ENCODE measurements at regions not wholly inside any gene's neighbourhood (a gene's known extent, or its start where the extent isn't known, plus 50 kb on each side); places are given as distances from the start of the nearest gene placed in this dataset.

- BruUV-seq (replicated peaks): no TSS peak
- Histone ChIP-seq H3K27me3 (ENCODE audit: control insufficient read depth, insufficient read depth, low read length) (peaks cover 4% of the 10 kb centered on the region; the same call in 1 of the 2 replicates), H3K4me1 (ENCODE audit: control insufficient read depth, insufficient read depth, low read length) (no peaks in the 10 kb centered on the region), H3K4me3 (ENCODE audit: low read depth in 2 of 2, low read length in 2 of 2) (no peak overlapping the region), H3K27ac (ENCODE audit: low read length) (no peak overlapping the region), H3K9me3 (ENCODE audit: control insufficient read depth, insufficient read depth, low read depth, low read length) (no peaks in the 10 kb centered on the region), H3K36me3 (ENCODE audit: control insufficient read depth, insufficient read depth, low read length) (no peaks in the 10 kb centered on the region)
- TF ChIP-seq SIN3A (IDR thresholded peaks at IDR 0.05; ENCODE audit: borderline replicate concordance, insufficient read depth, low read depth, low read length) (no peak), POLR2AphosphoS5 (IDR thresholded peaks at IDR 0.05; ENCODE audit: low read depth, low read length) (no peak), TCF7L2 (IDR thresholded peaks at IDR 0.05; ENCODE audit: low read depth, low read length) (no peak)
- TF ChIP-seq, protein P1, sequence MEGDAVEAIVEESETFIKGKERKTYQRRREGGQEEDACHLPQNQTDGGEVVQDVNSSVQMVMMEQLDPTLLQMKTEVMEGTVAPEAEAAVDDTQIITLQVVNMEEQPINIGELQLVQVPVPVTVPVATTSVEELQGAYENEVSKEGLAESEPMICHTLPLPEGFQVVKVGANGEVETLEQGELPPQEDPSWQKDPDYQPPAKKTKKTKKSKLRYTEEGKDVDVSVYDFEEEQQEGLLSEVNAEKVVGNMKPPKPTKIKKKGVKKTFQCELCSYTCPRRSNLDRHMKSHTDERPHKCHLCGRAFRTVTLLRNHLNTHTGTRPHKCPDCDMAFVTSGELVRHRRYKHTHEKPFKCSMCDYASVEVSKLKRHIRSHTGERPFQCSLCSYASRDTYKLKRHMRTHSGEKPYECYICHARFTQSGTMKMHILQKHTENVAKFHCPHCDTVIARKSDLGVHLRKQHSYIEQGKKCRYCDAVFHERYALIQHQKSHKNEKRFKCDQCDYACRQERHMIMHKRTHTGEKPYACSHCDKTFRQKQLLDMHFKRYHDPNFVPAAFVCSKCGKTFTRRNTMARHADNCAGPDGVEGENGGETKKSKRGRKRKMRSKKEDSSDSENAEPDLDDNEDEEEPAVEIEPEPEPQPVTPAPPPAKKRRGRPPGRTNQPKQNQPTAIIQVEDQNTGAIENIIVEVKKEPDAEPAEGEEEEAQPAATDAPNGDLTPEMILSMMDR (IDR thresholded peaks at IDR 0.05): no peak
- TF ChIP-seq, protein P2, sequence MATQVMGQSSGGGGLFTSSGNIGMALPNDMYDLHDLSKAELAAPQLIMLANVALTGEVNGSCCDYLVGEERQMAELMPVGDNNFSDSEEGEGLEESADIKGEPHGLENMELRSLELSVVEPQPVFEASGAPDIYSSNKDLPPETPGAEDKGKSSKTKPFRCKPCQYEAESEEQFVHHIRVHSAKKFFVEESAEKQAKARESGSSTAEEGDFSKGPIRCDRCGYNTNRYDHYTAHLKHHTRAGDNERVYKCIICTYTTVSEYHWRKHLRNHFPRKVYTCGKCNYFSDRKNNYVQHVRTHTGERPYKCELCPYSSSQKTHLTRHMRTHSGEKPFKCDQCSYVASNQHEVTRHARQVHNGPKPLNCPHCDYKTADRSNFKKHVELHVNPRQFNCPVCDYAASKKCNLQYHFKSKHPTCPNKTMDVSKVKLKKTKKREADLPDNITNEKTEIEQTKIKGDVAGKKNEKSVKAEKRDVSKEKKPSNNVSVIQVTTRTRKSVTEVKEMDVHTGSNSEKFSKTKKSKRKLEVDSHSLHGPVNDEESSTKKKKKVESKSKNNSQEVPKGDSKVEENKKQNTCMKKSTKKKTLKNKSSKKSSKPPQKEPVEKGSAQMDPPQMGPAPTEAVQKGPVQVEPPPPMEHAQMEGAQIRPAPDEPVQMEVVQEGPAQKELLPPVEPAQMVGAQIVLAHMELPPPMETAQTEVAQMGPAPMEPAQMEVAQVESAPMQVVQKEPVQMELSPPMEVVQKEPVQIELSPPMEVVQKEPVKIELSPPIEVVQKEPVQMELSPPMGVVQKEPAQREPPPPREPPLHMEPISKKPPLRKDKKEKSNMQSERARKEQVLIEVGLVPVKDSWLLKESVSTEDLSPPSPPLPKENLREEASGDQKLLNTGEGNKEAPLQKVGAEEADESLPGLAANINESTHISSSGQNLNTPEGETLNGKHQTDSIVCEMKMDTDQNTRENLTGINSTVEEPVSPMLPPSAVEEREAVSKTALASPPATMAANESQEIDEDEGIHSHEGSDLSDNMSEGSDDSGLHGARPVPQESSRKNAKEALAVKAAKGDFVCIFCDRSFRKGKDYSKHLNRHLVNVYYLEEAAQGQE (IDR thresholded peaks at IDR 0.05; ENCODE audit: insufficient read depth in 1 of 2, low read depth in 2 of 2, low read length in 1 of 2): no peak
- DNase-seq (ENCODE audit: low read depth, low spot score) (no peak), ATAC-seq (no peak)
- ChIA-PET POLR2A (no interaction called here), CTCF (no interaction called here)
- in situ Hi-C loops (cut with HindIII; ENCODE audit: low pct_unique_long_range_greater_than_20kb, low sequenced_read_pairs): no loop called here
- intact Hi-C loops (cut with micrococcal nuclease; ENCODE audit: unreplicated experiment): no loop called here
These were observed 323.5 kb downstream of the PHF14 start for GRCh38 chr7:11297126-11297625.

DNA sequence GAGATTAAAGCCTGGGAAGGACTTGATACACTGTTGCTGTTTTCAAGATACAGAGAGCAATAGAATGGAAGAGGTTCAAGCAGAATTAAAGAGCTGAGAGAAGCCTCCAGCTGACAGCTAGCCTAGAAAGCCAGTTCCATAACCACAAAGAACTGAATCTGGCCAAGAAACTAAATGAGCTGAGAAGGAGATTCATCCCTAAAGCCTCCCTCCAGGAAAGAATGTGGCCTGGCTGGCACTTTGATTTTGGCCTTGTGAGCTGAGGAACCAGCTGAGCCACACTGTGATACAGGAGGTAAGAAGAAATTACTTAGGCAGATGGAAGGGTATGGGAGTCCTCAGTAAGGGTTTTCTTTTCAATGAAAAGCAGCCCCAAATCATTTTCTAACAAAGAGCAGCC lies 324.1 kb downstream of the PHF14 start:
- no peak; the same call in 1 of the 2 replicates for ATAC-seq
- ChIA-PET CTCF (no interaction called here), POLR2A (no interaction called here)
- intact Hi-C loops (cut with micrococcal nuclease; ENCODE audit: unreplicated experiment): no loop called here
- DNase-seq (ENCODE audit: low read depth, low spot score): no peak
- no TSS peak for BruUV-seq (replicated peaks)
- no peaks in the 10 kb centered on the region; the same call in 1 of the 2 replicates for H3K27me3 ChIP-seq (ENCODE audit: control insufficient read depth, insufficient read depth, low read length)
- H3K9me3 ChIP-seq (ENCODE audit: control insufficient read depth, insufficient read depth, low read depth, low read length): no peaks in the 10 kb centered on the region
- no peak overlapping the region for H3K4me3 ChIP-seq (ENCODE audit: low read depth in 2 of 2, low read length in 2 of 2)
- in situ Hi-C loops (cut with HindIII; ENCODE audit: low pct_unique_long_range_greater_than_20kb, low sequenced_read_pairs): no loop called here
- TF ChIP-seq POLR2AphosphoS5 (IDR thresholded peaks at IDR 0.05; ENCODE audit: low read depth, low read length): no peak
- TF ChIP-seq, protein P2 (IDR thresholded peaks at IDR 0.05; ENCODE audit: insufficient read depth in 1 of 2, low read depth in 2 of 2, low read length in 1 of 2): no peak
- no peak for TF ChIP-seq SIN3A (IDR thresholded peaks at IDR 0.05; ENCODE audit: borderline replicate concordance, insufficient read depth, low read depth, low read length)
- TF ChIP-seq, protein P1 (IDR thresholded peaks at IDR 0.05): no peak
- TF ChIP-seq TCF7L2 (IDR thresholded peaks at IDR 0.05; ENCODE audit: low read depth, low read length): no peak
- no peaks in the 10 kb centered on the region for H3K36me3 ChIP-seq (ENCODE audit: control insufficient read depth, insufficient read depth, low read length)
- no peak overlapping the region for H3K27ac ChIP-seq (ENCODE audit: low read length)
- no peaks in the 10 kb centered on the region for H3K4me1 ChIP-seq (ENCODE audit: control insufficient read depth, insufficient read depth, low read length)

Data from Panc1 (cell line).